Choroid plexus epithelial cell (primary cell): ENCODE measurements at regions not wholly inside any gene's neighbourhood (a gene's known extent, or its start where the extent isn't known, plus 50 kb on each side); places are given as distances from the start of the nearest gene placed in this dataset.
A peak's percentile ranks its signal among the peaks of the same experiment; 100 is the strongest.
"Not testable (repeated sequence)": the region's sequence is repeated elsewhere in the genome, so short reads cannot be mapped to it uniquely, and the experiment has no call there.

ENCODE experiments used
- DNase-seq: peaks from one replicate; pipeline ENCODE4 v3.0.0-alpha.2; 2010; ENCODE audit warnings: low read depth
- H3K4me3 ChIP-seq: 2 replicates; pipeline ENCODE4 v1.5.1; 2011; ENCODE audit warnings: low read depth, mild to moderate bottlenecking, control low read depth, low read length, moderate library complexity
- CTCF ChIP-seq: conservative IDR thresholded peaks from 2 replicates; pipeline ENCODE4 v1.5.1; 2011; ENCODE audit warnings: low read depth, mild to moderate bottlenecking, control low read depth, inconsistent platforms, low read length, moderate library complexity

GRCh38 chr10:26938578-26938977 lies 77.8 kb upstream of the ABI1 start:
- TF ChIP-seq CTCF: no peak
- no peak overlapping the region for H3K4me3 ChIP-seq
- DNase-seq: no peak

- TF ChIP-seq CTCF: no peak
- no peak for DNase-seq
- no peak overlapping the region for H3K4me3 ChIP-seq
Measured at GRCh38 chr10:26937371-26937770, 76.6 kb upstream of the ABI1 start.

GRCh38 chr10:26934190-26934589 lies 73.4 kb upstream of the ABI1 start:
- not testable (repeated sequence) for H3K4me3 ChIP-seq, DNase-seq

GRCh38 chr10:26932576-26932975 lies 71.8 kb upstream of the ABI1 start:
- DNase-seq: no peak
- H3K4me3 ChIP-seq: no peak overlapping the region
- TF ChIP-seq CTCF: no peak

- DNase-seq: peak; percentile 3
- no peak for TF ChIP-seq CTCF
- peak overlapping the region; percentile 32 for H3K4me3 ChIP-seq
Measured at GRCh38 chr10:26931223-26931622, 70.5 kb upstream of the ABI1 start.

- DNase-seq, H3K4me3 ChIP-seq: not testable (repeated sequence)
Measured at GRCh38 chr10:26922824-26923223, 62.1 kb upstream of the ABI1 start.

- H3K4me3 ChIP-seq, DNase-seq: not testable (repeated sequence)
Measured at GRCh38 chr10:26919156-26919860, 58.5 kb upstream of the ABI1 start.

GRCh38 chr10:26914898-26915297 lies 54.1 kb upstream of the ABI1 start:
- DNase-seq: no peak
- TF ChIP-seq CTCF: no peak

More at GRCh38 chr10:26914898-26915297, 54.1 kb upstream of the ABI1 start:
- no peak overlapping the region for H3K4me3 ChIP-seq
